ENCODE measurements at regions not wholly inside any gene's neighbourhood (a gene's known extent, or its start where the extent isn't known, plus 50 kb on each side); places are given as distances from the start of the nearest gene placed in this dataset.

- H3K27me3 ChIP-seq (ENCODE audit: control insufficient read depth, insufficient read depth, low read length) = no peaks in the 10 kb centered on the region
- intact Hi-C loops (cut with micrococcal nuclease) = no loop called here
- no peak overlapping the region for H3K27ac Mint-ChIP-seq
- H3K9me3 Mint-ChIP-seq = no peaks in the 10 kb centered on the region
- H3K36me3 ChIP-seq (ENCODE audit: control insufficient read depth, insufficient read depth, low read length) = no peaks in the 10 kb centered on the region
- no peaks in the 10 kb centered on the region for H3K4me1 Mint-ChIP-seq
- no peak overlapping the region for H3K4me3 ChIP-seq (ENCODE audit: low read length)
- H3K27ac ChIP-seq (ENCODE audit: low read length) = no peak overlapping the region
- no peak overlapping the region for H3K4me3 Mint-ChIP-seq
- peaks cover 2 to 7% of the 10 kb centered on the region in 2 donors for H3K27me3 Mint-ChIP-seq (ENCODE audit: low read depth in 2 of 2)
- TF ChIP-seq CTCF (IDR thresholded peaks at IDR 0.05) = no peak
- ATAC-seq (no peak), DNase-seq (no peak)
- H3K4me1 ChIP-seq (ENCODE audit: control insufficient read depth, insufficient read depth, low read length) = no peaks in the 10 kb centered on the region
- no peaks in the 10 kb centered on the region for H3K9me3 ChIP-seq (ENCODE audit: control insufficient read depth, insufficient read depth, low read length)
- no peaks in the 10 kb centered on the region for H3K36me3 Mint-ChIP-seq
- WGBS (ENCODE audit: insufficient coverage) = 91% methylated on average over 4 of the region's 6 CpGs
Measured at GRCh38 chr14:98997526-98998205, 274.3 kb downstream of the BCL11B start.

- no peak for ATAC-seq
- Histone ChIP-seq H3K36me3 (ENCODE audit: control insufficient read depth, insufficient read depth, low read length) (no peaks in the 10 kb centered on the region), H3K27ac (ENCODE audit: low read length) (no peak overlapping the region), H3K27me3 (ENCODE audit: control insufficient read depth, insufficient read depth, low read length) (no peaks in the 10 kb centered on the region), H3K4me3 (ENCODE audit: low read length) (no peak overlapping the region), H3K9me3 (ENCODE audit: control insufficient read depth, insufficient read depth, low read length) (no peaks in the 10 kb centered on the region), H3K4me1 (ENCODE audit: control insufficient read depth, insufficient read depth, low read length) (no peaks in the 10 kb centered on the region)
- Mint-ChIP-seq H3K36me3 (no peaks in the 10 kb centered on the region), H3K27me3 (ENCODE audit: low read depth in 2 of 2) (peaks cover 0 to 5% of the 10 kb centered on the region in 2 donors), H3K4me1 (no peaks in the 10 kb centered on the region), H3K9me3 (no peaks in the 10 kb centered on the region), H3K4me3 (no peak overlapping the region), H3K27ac (no peak overlapping the region)
- no peak for TF ChIP-seq CTCF (IDR thresholded peaks at IDR 0.05)
- DNase-seq = no peak
- intact Hi-C loops (cut with micrococcal nuclease) = no loop called here
- WGBS (ENCODE audit: insufficient coverage) = 88% methylated on average over 9 of the region's 9 CpGs
Measured at GRCh38 chr14:98999345-98999744, 272.7 kb downstream of the BCL11B start.

GRCh38 chr14:98999901-99000300 is 272.1 kb downstream of the BCL11B start:
- Histone ChIP-seq H3K27me3 (ENCODE audit: control insufficient read depth, insufficient read depth, low read length) (no peaks in the 10 kb centered on the region), H3K4me3 (ENCODE audit: low read length) (no peak overlapping the region), H3K36me3 (ENCODE audit: control insufficient read depth, insufficient read depth, low read length) (no peaks in the 10 kb centered on the region), H3K4me1 (ENCODE audit: control insufficient read depth, insufficient read depth, low read length) (no peaks in the 10 kb centered on the region), H3K27ac (ENCODE audit: low read length) (no peak overlapping the region), H3K9me3 (ENCODE audit: control insufficient read depth, insufficient read depth, low read length) (no peaks in the 10 kb centered on the region)
- WGBS (ENCODE audit: insufficient coverage) = 84% methylated on average over 11 of the region's 11 CpGs
- no peak overlapping the region for H3K27ac Mint-ChIP-seq
- H3K9me3 Mint-ChIP-seq = no peaks in the 10 kb centered on the region
- DNase-seq (no peak), ATAC-seq (no peak)
- no peaks in the 10 kb centered on the region for H3K36me3 Mint-ChIP-seq
- no peak overlapping the region for H3K4me3 Mint-ChIP-seq
- TF ChIP-seq CTCF (IDR thresholded peaks at IDR 0.05) = no peak
- intact Hi-C loops (cut with micrococcal nuclease) = no loop called here
- H3K27me3 Mint-ChIP-seq (ENCODE audit: low read depth in 2 of 2) = peaks cover 0 to 8% of the 10 kb centered on the region in 2 donors
- no peaks in the 10 kb centered on the region for H3K4me1 Mint-ChIP-seq

GRCh38 chr14:99001241-99001640 is 270.8 kb downstream of the BCL11B start:
- no peaks in the 10 kb centered on the region for H3K36me3 Mint-ChIP-seq
- Histone ChIP-seq H3K9me3 (ENCODE audit: control insufficient read depth, insufficient read depth, low read length) (no peaks in the 10 kb centered on the region), H3K4me3 (ENCODE audit: low read length) (no peak overlapping the region), H3K36me3 (ENCODE audit: control insufficient read depth, insufficient read depth, low read length) (no peaks in the 10 kb centered on the region), H3K27ac (ENCODE audit: low read length) (no peak overlapping the region), H3K4me1 (ENCODE audit: control insufficient read depth, insufficient read depth, low read length) (no peaks in the 10 kb centered on the region), H3K27me3 (ENCODE audit: control insufficient read depth, insufficient read depth, low read length) (no peaks in the 10 kb centered on the region)
- H3K4me1 Mint-ChIP-seq = no peaks in the 10 kb centered on the region
- no peak for DNase-seq
- WGBS (ENCODE audit: insufficient coverage) = 89% methylated on average over 7 of the region's 7 CpGs
- peaks cover 0 to 8% of the 10 kb centered on the region in 2 donors for H3K27me3 Mint-ChIP-seq (ENCODE audit: low read depth in 2 of 2)
- no peak for TF ChIP-seq CTCF (IDR thresholded peaks at IDR 0.05)
- no peak for ATAC-seq
- no peaks in the 10 kb centered on the region for H3K9me3 Mint-ChIP-seq
- intact Hi-C loops (cut with micrococcal nuclease) = no loop called here
- no peak overlapping the region for H3K27ac Mint-ChIP-seq
- H3K4me3 Mint-ChIP-seq = no peak overlapping the region
